Cardiac muscle cell (in vitro differentiated cells and primary cell): ENCODE measurements at regions not wholly inside any gene's neighbourhood (a gene's known extent, or its start where the extent isn't known, plus 50 kb on each side); places are given as distances from the start of the nearest gene placed in this dataset.

Experiments
- DNase-seq, 2 donors: peaks; one replicate each; pipeline versions ENCODE4 v3.0.0 to v3.0.0-alpha.2; 2010 to 2017; ENCODE audit warnings: low read depth in 1 of 2, low spot score in 1 of 2
- H3K27ac ChIP-seq: fragments of 200-600 bp; sonication (generic); 2 replicates; pipeline ENCODE4 v1.5.1; 2016
- H3K27me3 ChIP-seq: fragments of 200-600 bp; sonication (generic); 2 replicates; pipeline ENCODE4 v1.6.0; 2016; ENCODE audit warnings: control low read depth
- H3K36me3 ChIP-seq: fragments of 200-600 bp; sonication (generic); 2 replicates; pipeline ENCODE4 v1.5.1; 2016; ENCODE audit warnings: control low read depth
- H3K4me1 ChIP-seq: fragments of 200-600 bp; sonication (generic); 2 replicates; pipeline ENCODE4 v1.8.1; 2017; ENCODE audit warnings: low read depth, mild to moderate bottlenecking, mixed run types
- H3K4me3 ChIP-seq: fragments of 200-600 bp; sonication (generic); 2 replicates; pipeline ENCODE4 v1.5.1; 2016; ENCODE audit warnings: mild to moderate bottlenecking
- H3K9me3 ChIP-seq: fragments of 200-600 bp; sonication (generic); 2 replicates; pipeline ENCODE4 v1.5.1; 2017; ENCODE audit warnings: low read depth, mild to moderate bottlenecking, control low read depth
- CTCF ChIP-seq: IDR thresholded peaks from 2 replicates; pipeline ENCODE4 v1.5.1; 2012; ENCODE audit warnings: low read depth, mild to moderate bottlenecking, low read length

DNA sequence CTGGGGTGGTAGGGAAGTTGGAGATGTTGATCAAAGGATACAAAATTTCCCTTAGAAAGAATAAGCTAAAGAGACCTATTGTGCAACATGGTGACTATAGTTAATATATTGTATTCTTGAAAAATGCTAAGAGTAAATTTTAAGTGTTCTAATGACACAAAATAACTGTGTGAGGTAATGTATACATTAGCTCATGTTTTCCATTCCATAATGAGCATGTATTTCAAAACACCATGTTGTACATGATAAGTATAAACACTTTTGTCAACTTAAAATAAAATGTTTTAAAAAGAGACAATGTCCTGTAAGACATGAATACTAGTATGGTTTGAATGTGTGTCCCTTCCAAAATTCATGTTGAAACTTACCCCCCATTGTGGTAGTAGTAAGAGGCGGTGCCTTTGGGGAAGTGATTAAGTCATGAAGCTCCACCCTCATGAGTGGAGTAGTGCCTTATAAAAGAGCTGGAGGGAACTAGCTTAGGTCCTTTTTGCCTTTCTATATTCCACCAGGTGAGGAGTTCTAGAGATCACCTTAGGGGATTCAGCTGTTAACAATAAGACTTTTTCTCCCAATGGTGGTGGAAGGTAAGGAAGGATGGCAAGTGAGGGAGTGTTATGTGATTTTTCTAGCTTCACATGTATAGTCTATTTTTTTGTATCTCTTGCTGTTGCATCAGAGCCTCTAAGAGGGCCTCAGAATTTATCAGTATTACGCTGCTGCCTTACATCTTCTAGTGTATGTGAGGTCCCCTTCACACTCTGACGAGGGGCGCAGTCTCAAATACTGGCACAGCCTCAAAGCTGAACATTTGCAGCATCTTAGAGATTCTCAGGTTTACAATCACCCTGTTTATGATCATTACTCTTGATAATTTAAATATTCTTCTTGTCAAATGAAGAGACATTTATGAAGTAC is 94.9 kb upstream of the NREP start:
- Histone ChIP-seq H3K27me3 (no peaks in the 10 kb centered on the region), H3K27ac (no peak overlapping the region), H3K4me1 (peaks cover 29% of the 10 kb centered on the region), H3K9me3 (no peaks in the 10 kb centered on the region), H3K36me3 (no peaks in the 10 kb centered on the region), H3K4me3 (no peak overlapping the region)
- no peak for TF ChIP-seq CTCF
- no peak for DNase-seq

GRCh38 chr5:111848476-111848875 is 91.5 kb upstream of the NREP start:
- no peak overlapping the region for H3K27ac ChIP-seq
- TF ChIP-seq CTCF: no peak
- no peak for DNase-seq
- no peaks in the 10 kb centered on the region for H3K9me3 ChIP-seq
- no peaks in the 10 kb centered on the region for H3K27me3 ChIP-seq
- no peaks in the 10 kb centered on the region for H3K36me3 ChIP-seq
- H3K4me1 ChIP-seq: peaks cover 4% of the 10 kb centered on the region
- no peak overlapping the region for H3K4me3 ChIP-seq

DNA sequence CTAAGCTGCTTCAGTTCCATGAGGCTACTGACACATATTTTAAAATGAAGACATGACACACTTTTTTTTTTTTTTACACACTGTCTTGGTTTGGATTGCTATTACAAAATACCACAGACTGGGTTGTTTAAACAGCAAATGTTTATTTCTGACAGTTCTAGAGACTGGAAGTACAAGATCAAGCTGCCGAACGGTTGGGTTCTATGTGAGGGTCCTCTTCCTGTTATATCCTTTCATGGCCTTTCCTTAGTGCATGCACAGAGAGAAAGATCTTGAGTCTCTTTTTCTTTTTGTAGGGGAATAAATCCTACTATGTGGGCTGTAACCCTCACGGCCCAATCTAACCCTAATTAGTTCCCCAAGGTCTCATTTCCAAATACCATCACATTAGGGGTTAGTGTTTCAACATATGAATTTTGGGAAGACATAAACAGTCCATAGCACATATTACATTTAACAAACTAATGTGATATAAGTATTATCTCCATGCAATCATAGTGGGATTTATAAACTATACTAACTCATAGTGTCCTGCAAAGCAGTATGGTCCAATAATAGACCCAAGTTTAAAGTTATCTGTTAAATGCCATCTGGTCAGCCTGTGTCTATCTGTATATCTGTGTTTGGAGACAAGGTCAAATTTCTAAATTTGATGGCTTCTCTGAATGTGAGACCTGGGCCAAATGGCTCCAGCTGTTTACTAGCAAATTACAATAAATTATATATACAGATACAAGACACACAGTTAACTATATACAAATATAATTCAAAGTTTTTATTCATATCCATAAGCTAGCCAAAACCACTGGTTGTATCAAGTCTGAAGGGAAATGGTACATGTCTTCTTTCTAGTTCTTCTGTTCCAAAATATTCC is 90.3 kb upstream of the NREP start:
- no peaks in the 10 kb centered on the region for H3K36me3 ChIP-seq
- H3K4me3 ChIP-seq: no peak overlapping the region
- no peaks in the 10 kb centered on the region for H3K27me3 ChIP-seq
- no peak for TF ChIP-seq CTCF
- no peak for DNase-seq
- peaks cover 4% of the 10 kb centered on the region for H3K4me1 ChIP-seq
- no peaks in the 10 kb centered on the region for H3K9me3 ChIP-seq
- no peak overlapping the region for H3K27ac ChIP-seq

DNA sequence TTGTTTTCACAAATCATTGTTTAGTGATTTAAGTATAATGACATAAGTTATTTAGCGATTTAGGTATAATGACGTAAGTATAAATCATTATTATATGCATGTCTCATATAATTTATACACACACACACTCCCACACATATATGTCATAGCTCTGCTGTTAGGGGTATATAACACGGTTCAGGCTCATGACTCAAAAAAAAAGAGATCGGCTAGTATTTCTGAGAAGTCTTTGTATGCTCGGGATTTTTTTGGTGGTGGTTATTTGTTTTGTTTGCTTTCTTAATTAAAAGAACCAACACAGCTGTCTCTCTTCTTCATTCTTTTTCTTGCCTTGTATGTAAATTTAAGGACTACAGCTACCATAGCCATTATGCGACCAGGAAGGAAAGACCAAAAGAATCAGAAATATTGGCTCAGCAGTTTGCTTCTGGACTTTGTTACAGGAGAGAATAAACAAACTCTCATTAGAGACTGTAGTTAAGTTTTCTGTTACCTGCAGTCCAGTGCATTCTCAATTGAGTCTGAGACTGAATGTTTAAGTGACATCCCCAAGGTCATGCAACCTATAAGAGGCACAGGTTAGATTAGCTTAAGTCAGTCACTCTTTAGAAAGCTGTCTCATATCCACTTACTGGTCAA is 83.2 kb upstream of the NREP start:
- no peaks in the 10 kb centered on the region for H3K36me3 ChIP-seq
- no peak for TF ChIP-seq CTCF
- DNase-seq: no peak
- H3K4me1 ChIP-seq: no peaks in the 10 kb centered on the region
- H3K27me3 ChIP-seq: no peaks in the 10 kb centered on the region
- no peak overlapping the region for H3K27ac ChIP-seq
- H3K9me3 ChIP-seq: no peaks in the 10 kb centered on the region
- no peak overlapping the region for H3K4me3 ChIP-seq

- DNase-seq: no peak
Observed at GRCh38 chr5:111839438-111839837, 82.4 kb upstream of the NREP start.

More at GRCh38 chr5:111839438-111839837, 82.4 kb upstream of the NREP start:
- no peak overlapping the region for H3K27ac ChIP-seq
- no peaks in the 10 kb centered on the region for H3K27me3 ChIP-seq
- no peaks in the 10 kb centered on the region for H3K4me1 ChIP-seq
- no peaks in the 10 kb centered on the region for H3K9me3 ChIP-seq
- TF ChIP-seq CTCF: no peak
- no peak overlapping the region for H3K4me3 ChIP-seq
- H3K36me3 ChIP-seq: no peaks in the 10 kb centered on the region
